GM19035 (cell line): ENCODE measurements at regions not wholly inside any gene's neighbourhood (a gene's known extent, or its start where the extent isn't known, plus 50 kb on each side); places are given as distances from the start of the nearest gene placed in this dataset.
"Not testable (repeated sequence)": the region's sequence is repeated elsewhere in the genome, so short reads cannot be mapped to it uniquely, and the experiment has no call there.

Source experiments
- ATAC-seq: cut with Tn5 transposase; IDR thresholded peaks from one replicate; pipeline ENCODE4 v1.9.1; 2021; ENCODE audit not compliant: unreplicated experiment

- no peak for ATAC-seq
Observed at GRCh38 chrX:130467936-130468335, 66.1 kb downstream of the RBMX2 start.

DNA sequence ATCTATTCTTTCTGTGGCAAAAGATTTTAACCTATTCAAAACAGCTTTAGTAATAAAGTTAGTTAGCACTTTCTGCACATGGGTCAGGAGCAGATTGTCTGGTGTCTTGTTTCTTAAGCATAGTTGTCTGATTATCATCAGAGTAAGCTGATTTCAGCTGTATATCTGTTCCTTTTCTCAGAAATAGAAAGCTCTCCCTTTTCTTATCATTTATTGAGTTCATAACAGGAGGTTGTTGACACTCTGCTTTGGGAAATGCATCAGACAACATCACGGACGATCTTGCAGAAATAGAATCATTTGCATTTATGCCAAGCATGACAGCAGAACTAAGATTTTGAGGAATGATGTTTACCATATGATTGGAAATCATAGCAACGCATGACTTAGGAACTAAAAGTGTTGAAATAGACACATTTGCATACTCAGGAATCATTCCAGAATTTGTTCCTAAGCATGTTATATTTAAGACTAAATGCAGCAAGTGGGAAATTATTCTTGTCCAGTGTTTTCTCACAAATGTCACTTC, 66.7 kb downstream of the RBMX2 start:
- no peak for ATAC-seq

DNA sequence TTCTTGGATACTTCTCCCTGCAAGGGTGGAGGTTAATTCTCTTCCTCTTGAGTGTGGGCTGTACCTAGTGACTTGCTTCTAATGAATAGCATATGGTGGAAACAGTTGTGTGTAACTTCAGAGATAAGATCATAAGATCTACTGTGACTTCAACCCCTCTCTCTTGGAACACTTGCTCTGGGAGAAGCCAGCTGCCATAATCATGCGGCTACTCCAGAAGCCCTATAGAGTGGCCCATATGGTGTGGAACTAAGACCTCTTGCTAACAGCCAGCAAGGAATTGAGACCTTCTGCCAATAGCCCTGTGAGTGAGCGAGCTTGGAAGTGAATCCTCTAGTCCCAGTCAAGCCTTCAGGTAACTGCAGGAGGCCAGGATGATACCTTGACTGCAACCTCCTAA, 81.1 kb downstream of the RBMX2 start:
- no peak for ATAC-seq

DNA sequence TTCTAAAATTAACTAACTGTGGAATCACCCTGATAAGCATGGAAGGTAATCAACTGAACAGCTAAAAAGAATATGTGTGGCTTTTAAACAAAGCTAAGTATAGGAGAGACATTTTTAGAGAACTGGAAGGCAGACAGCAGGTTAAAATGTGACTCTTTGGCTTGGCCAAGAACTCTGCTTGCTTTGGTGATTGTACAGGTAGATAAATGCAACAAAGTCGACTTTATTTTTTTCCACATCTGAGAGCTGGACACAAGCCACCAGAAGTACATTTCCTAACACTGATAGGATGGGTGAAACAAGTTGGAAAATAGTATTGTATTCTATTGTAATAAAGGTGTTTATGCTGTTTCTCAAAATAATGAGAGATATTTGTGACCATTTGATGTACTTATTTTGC, 84.1 kb downstream of the RBMX2 start:
- no peak for ATAC-seq

DNA sequence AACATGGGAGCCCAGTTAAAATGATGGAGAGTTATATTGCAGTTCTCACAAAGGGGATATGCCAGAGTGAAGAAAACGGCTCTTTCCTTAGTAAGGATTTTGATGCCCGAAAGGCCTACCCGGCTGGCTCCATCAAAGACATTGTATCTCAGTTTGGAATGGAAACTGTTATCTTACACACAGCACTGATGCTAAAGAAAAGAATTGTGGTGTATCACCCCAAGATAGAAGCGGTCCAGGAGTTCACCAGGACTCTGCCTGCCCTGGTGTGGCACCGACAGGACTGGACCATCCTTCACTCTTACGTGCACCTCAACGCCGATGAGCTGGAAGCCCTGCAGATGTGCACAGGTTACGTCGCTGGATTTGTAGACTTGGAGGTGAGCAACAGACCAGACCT, 93.7 kb downstream of the RBMX2 start:
- ATAC-seq, result not testable (repeated sequence)

GRCh38 chrX:130497531-130497930, 95.7 kb downstream of the RBMX2 start:
- ATAC-seq, result no peak

- no peak for ATAC-seq
Observed at GRCh38 chrX:130498653-130499274, 97.0 kb downstream of the RBMX2 start.

GRCh38 chrX:130502016-130502570, 100.3 kb downstream of the RBMX2 start:
- no peak for ATAC-seq

DNA sequence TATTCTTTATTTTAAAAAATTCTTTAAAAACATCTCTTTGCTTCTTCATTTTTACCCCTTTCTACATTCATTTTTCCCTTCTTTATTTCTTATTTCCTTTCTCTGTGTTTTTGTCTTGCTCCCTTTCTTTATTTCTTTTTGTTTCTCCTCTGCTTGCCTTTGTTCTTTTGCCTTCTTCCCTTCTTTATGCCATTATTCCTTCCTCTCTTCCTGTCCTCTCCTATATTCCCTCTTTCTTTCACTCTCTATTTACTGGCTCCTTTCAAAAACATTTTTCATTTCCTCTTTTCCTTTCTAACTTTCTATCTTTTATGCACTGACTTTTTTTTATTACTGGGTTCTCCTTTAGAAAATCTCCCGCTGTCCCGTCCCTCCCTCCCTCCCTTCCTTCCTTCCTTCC, 102.2 kb downstream of the RBMX2 start:
- no peak for ATAC-seq

- ATAC-seq, result no peak
Observed at GRCh38 chrX:130507015-130507414, 105.2 kb downstream of the RBMX2 start.

- ATAC-seq, result not testable (repeated sequence)
Observed at GRCh38 chrX:130512534-130512933, 110.7 kb downstream of the RBMX2 start.

GRCh38 chrX:130516123-130516522, 114.3 kb downstream of the RBMX2 start:
- no peak for ATAC-seq

GRCh38 chrX:130523460-130524394, 121.9 kb downstream of the RBMX2 start:
- ATAC-seq, result no peak

DNA sequence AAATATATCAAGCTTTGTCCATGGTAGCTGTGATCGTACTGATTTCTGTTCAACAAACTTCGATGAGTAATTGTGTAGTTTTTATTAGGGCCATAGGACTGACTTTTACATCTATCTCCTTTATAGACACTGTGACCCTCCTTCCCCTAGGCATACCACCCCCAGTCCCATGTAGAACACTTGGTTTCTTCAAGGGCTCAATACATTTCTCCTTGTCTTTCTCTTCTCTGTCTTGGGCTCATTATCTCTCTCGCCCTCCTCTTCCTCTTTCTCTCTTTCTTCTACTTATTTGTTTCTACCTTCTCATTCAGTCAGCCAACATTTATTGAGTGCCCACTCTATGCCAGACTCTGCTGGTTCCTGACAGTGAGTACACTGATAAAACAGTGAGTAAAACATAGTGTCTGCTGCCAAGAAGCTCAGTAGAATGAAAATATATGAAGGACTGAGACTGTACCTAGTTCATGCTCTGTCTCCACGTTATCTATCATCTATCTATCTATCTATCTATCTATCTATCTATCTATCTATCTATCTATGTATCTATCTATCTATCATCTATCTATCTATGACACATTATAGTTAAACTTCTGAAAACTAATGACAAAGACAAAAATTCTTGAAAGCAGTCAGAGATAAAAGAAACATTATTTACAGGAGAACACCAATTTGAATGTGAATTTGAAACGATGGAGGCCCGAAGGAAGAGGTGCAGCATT, 122.8 kb downstream of the RBMX2 start:
- no peak for ATAC-seq

DNA sequence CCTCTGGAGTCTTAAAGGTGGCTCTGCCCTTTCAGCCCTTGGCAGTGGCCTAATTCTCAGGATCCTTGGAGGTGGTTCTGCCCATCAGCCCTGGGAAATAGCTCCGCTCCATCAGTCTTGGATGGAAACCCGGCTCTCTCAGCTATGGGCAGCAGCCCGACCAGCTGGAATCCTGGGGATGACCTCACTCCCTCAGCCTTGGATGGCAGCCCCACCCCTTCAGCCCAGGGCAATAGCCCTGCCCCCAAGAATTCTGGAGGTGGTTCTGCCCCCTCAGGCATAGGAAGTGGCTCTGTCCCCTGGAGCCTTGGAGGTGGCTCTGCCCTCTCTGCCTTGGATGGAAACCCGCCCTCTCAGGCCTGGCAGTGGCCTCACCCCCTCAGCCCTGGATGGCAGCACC, 127.7 kb downstream of the RBMX2 start:
- no peak for ATAC-seq

GRCh38 chrX:130531066-130531465, 129.3 kb downstream of the RBMX2 start:
- no peak for ATAC-seq

- ATAC-seq, result no peak
Observed at GRCh38 chrX:130539721-130540321, 138.0 kb downstream of the RBMX2 start.

- ATAC-seq, result no peak
Observed at GRCh38 chrX:130543603-130544325, 142.0 kb downstream of the RBMX2 start.

DNA sequence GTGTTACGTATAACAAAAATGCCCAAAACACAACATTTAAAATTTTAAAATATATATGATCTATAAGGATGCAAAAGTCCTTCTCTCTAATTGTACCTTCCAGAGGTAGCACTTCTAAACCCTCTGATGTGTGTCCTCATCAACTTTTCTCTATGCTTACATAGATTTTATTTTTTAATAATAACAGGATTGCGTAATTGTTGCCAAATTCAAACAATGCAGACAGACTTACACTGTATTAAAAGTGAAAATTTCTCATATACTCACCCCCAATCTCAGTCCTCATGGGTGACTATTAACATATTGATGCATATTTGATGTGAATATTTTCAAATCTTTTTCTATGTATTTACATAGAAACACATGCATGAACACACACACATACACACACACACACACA, 144.0 kb downstream of the RBMX2 start:
- no peak for ATAC-seq

GRCh38 chrX:130549382-130549781, 147.6 kb downstream of the RBMX2 start:
- not testable (repeated sequence) for ATAC-seq
